ENCODE measurements at regions not wholly inside any gene's neighbourhood (a gene's known extent, or its start where the extent isn't known, plus 50 kb on each side); places are given as distances from the start of the nearest gene placed in this dataset.
"Not testable (repeated sequence)": the region's sequence is repeated elsewhere in the genome, so short reads cannot be mapped to it uniquely, and the experiment has no call there.

DNA sequence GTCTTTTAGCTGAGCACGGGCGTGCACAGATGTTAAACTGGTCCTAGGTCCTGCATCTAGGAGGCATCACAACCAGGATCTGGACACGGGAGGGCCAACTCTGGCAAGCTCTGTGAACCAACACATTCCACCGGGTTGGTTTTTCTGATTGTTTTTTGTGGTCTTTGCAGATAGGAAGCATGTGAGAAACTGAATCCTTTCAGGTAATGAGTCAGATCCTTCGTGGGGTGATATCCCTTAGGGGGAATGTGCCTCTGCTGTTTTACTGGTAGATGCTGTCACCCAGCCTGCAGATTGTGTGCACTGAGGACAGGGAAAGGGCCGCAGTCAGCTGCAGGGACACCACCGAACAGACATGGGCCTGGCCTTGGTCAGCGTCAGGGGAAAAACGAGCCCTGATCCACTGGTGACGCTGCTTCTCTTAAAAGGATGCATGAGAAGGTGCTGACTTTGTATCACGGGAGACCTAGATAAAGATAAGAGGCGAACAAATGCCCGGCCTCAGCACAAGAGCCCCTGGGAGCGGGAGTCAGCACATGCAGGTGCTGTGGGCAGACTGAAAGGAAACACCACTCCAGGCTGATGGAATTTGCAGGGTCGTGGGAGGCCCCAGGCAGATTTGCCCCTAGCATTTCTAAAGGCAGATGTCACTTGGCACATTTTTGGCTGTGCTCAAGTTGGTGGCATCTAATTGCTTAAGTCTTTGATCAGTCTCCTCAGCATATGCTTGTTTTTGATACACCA is 51.1 kb downstream of the DOP1B start:
- DNase-seq = no peak

DNA sequence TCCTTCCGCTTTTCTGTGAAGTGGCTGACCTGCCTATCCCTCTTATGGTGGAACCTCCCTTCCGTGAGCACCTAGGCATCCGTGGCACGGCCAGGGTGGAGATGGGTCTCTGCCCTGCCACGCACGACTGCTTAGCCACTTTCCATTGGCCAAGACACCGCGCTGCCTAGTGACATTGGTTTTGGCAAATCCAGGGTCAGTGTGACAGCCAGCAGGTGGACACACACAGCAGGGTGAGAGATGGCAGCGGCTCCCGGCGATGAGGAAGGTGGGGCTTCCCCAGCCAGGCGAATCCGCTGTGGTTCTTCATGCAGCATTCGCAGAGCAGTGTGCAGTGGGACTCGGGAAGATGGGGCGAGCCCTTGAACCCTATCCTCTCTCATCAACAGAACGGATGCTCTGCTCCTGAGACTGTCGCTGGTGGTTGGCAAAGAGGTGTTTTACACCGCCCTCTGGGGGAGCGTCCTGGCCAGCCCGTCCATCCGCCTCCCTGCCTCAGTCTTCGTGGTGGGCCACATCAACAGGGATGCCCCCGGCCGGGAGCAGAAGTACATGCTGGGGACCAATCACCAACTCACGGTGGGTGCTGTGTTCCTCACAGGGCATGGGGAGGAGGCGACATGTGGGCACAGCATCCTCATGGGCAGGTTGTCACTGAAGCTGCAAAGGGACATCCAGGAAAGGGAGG is 51.8 kb downstream of the DOP1B start:
- no peak for DNase-seq

DNA sequence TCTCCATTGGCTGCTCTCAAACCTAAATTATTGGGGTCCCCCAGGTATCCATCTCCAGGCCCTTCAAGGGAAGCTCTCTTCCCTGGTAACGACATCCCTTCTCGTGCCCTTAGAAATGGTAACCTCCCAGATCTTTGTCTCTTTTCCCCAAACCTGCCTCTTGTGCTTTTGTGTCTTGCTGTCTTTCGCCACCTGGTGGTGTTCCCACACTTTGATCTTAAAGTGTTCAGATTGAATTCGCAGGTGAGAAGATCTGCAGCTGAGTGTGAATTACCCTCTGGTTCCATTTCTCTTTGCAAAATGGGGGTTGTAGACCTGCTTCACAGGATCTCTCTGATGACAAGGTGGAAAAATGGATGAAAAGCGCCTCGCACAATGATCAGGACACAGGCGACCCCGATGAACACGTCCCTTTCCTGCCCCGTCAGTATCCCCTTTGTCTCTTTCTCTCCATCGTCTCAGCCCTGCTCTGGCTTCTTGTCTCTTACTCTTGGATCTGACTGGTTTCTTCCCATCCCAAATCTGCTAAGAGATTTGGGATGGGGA is 53.1 kb downstream of the DOP1B start:
- peak; percentile 46 to 54 for DNase-seq

DNA sequence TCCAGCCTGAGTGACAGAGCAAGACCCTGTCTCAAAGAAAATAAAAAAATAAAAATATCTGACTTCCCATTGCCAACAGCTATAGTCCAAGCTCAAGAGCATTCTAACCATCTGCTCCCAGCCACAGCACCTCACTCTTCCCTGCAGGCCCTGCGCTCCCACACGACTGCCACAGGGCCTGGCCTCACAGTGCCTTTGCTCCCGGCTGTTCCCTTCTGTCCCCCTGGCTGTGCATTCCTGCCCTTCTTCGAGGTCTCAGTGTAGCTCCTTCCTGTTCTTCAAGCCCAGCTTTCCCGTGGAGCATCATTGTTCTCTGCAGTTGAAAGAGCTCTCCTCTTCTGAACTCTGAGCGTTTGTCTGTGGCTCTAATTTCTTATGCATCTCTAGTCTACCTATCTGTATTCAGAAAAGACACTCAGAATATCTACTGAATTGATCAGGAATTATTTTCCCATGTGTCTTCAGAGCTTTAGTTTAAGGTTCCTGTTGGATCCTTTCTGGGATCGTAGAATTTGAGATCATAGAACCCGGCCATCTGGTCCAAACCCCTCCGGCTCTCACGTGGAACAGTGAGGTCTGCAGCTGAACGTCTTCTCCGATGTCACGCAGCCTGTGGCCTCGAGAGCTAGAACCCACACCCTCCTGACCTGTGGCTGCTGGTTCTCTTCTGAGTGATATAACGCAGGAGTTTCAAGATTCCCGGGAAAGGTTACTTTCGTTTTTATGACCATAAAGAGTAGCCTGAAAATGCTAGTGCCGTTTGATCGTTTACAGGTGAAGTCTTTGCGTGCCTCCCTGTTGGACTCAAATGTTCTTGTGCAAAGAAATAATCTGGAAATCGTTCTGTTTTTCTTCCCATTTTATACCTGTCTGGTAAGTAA is 54.4 kb downstream of the DOP1B start:
- DNase-seq = no peak

DNA sequence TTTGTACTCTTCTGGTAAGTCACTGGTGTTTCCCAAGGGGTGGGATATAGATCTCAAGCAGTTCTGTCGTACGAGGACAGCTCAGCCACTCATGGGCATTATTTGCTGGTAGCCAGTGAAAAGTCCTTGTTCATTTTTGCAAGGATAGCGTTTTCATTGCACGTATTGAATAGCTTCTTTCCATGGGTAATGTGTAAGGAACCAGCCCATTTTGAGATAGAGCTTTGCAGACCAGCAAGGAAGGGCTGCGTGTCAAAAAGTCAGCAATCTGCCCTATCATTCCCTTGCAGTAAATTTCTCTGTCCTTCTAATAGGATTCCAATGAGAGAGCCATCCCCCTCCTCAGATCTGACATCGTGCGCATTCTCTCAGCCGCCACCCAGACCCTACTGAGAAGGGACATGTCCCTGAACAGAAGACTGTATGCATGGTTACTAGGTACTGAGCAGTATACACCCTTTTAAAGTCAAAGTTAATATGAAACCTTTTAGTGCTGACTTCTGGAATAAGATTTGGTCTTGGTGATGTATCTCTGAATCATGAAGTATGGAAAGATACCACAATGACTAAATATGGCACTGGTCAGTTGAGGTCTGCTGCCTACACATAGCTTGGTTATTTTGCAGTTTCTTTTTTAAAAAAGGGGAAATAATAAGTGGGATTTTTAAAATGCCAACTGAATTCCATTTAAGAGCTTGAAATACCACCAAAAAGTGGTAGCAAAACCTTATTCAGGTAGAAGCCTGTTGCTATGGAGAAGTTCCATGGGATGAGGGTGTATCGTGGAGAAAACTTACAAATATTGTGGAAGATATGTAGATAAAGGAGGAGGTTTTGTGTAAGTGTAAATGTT is 55.3 kb downstream of the DOP1B start:
- no peak for DNase-seq

DNA sequence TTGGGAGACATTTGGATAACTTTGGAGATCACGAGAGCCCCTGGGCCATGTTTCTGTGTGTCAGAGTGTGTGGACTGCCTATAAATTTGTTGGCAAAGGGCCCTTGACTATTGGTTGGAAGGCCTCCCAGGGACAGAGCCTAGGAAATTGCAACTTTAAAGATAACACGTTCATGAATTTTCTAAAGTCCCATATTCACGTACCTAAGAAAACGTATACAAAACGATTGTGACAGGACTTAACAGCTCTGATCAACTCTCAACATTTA is 55.8 kb downstream of the DOP1B start:
- no peak for DNase-seq

DNA sequence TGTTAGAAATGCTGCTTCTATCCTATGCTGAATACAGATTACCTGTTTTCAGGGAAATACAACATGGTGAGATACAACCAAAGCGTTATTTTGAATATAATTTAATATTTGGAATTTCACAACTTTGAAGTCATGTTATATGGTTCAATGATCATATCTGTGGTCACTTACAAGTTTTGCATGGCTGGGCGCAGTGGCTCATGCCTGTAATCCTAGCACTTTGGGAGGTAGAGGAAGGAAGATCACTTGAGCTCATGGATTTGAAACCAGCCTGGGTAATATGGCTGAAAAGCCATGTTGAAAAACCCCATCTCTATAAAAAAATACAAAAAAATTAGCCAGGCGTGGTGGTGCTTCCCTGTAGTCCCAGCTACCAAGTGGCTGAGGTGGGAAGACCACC is 57.9 kb downstream of the DOP1B start:
- no peak for DNase-seq

DNA sequence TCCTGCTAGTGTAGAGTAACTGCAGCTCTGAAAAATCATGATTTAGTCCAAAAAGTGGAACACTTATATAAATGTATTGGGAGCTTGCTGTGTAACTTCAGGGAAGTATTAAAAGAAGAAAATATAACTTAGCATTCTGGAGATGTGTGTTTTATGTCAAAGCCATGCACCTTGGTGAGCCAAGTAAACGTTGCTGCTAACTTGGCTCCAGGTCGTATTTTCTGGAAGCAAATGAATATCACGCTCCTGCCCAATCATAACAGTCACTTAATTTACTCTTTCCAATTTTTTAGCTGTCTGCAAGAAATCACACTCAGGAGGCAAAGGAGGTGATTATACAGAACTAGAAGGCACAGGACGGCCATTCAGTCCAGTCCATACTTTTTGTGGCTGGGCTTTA is 61.1 kb downstream of the DOP1B start:
- DNase-seq = no peak

DNA sequence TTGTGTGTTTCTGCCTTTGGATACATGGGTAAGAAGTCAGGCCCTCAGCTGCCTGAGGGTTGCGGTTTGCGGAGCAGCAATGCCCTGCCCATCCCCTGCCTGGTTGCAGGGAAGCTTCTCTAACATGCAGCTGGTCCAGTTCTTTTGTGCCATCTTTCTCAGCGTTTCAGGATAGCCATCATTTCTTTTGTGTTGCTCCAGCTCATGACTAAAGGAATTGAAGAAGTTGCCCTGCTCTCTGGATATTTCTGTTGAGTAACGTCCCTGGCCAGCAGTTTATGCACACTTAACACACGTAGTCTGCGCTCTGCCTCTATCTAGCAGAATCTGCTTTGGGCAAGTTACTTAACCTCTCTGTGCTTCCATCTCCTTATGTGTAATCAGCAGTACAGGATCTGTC is 62.1 kb downstream of the DOP1B start:
- no peak for DNase-seq

DNA sequence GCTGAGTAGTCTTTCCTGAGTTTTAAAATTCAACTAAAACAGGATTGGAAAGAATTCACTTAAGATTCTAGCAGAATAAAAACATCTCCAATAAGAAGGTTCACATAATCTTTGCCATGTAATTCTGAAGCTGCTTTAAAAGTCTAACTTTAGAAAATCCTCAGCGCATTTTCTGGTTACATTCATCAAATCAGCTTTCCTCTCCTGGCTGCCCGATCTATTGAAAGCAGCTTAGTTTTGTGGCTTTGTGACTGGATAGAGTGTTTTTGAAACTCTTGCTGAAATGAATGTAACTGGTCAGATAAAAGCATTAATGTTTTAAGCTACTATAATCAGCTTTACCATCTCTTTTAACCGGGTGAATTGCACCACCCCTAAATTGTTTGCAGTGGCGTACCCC is 66.8 kb downstream of the DOP1B start:
- DNase-seq = no peak

DNA sequence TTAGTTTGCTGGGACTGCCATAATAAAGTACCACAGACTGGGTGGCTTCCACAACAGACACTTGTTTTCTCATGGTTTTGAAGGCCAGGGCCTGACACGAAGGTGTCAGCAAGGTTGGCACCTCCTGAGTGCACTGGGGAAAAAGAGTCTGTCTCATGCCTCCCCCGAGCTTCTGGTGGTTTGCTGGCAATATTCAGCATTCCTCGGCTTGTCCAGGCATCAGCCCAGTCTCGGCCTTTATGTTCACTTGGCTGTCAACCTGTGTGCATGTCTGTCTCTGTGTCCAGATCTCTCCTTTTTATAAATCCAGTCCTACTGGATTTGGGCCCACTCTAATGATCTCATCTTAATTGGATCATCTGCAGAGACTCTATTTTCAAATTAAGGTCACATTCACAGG is 72.6 kb downstream of the DOP1B start:
- no peak for DNase-seq

DNA sequence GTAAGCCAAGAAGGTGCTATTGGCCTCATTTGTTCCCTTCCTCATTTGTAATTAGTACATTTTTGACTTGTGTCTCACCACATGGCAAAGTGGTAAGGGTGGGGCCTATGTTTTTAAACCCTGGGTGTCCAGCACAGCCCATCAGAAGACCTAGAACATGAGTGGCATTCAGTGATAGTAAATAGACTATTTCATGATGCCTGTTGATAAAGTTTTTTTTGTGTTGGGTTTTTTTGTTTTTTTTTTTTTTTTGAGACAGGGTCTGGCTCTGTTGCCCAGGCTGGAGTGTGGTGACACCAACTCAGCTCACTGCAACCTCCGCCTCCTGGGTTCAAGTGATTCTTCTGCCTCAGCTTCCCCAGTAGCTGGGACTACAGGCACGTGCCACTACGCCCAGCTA is 74.8 kb downstream of the DOP1B start:
- DNase-seq = not testable (repeated sequence)

DNA sequence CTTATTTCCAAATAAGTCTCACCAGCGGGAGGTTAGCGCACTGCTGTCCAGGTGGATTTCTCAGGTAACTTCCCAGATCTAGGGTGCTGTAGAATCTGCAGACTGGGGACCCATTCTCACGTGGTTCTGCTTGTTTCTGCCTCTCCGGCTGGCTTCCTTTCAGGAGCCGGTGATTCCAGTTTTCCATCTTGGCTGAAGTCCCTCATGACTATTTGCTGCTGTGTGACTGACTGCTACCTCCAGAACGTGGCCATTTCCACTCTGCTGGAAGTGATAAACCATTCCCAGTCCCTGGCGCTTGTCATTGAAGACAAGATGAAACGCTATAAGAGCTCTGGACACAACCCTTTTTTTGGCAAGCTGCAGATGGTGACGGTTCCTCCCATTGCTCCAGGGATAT is 76.0 kb downstream of the DOP1B start:
- DNase-seq = no peak

DNA sequence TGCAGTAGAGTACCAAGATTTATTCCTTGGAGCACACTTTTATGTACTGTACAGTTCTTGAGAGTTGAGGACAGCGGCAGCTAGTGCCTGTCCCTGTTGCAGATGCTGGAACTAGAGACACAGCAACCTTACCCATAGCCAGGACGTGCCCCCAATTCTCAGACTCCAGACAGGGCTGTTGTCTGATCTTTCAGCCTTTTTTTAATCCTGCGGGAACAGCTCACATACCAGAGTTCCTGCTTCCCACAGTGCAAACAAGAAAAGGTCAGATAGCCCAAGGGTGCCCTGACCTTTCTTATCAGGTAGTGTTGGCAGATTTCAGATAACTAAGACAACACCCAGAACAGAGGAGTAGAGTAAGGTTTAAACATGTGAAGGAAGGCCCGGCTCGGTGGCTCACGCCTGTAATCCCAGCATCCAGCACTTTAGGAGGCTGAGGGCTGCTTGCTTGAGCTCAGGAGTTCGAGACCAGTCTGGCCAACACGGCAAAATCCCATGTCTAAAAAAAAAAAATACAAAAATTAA is 78.5 kb downstream of the DOP1B start:
- no peak for DNase-seq

DNA sequence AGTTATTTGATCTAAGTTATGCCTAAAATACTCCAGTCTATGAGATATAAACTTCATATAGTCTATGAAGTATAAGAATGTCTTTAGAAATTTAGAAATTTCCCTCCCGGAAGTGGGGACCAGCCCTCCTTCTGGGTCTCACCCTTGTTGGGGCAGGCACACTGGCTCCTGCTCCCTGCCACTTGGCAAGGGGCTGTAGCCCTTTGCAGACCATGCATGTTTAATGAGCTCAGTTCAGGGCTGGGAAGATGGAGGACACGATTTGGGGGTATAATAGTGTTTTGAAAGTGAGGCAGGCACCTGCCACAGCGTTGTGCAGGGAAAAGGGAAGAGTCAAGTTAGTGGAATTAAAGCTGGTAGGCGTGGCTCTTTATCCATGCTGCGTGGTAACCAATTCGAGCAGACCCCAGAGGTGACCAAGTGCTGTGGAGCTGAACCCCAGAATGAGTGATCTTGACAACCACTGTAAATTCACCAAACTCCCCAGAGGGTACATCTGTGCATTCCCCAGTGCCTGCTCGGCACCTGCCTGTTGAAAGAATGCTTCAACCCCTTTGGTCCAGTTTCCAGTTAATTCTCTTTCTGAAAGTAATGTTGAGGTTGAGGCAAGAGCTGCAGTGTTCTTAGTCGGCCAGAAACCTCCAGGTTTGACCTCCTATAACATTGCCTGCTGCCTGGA is 79.6 kb downstream of the DOP1B start:
- DNase-seq = no peak

DNA sequence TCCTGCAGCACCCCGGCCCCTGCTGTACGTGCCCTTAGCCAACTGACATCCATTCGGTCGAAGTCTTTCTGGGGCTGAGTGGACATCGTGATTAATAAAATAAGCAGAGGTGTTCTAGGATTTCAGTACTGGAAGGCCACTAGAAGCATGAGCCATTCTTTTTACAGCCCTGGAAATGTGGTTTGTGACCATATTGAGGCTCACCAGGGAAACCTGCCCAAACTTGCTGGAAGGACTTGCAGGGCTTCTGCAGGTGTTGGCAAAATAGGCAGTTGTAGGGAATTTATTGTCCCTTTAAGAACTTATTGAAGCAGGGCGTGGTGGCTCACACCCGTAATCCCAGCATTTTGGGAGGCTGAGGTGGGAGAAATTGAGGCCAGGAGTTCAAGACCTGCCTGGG is 80.8 kb downstream of the DOP1B start:
- DNase-seq = no peak

DNA sequence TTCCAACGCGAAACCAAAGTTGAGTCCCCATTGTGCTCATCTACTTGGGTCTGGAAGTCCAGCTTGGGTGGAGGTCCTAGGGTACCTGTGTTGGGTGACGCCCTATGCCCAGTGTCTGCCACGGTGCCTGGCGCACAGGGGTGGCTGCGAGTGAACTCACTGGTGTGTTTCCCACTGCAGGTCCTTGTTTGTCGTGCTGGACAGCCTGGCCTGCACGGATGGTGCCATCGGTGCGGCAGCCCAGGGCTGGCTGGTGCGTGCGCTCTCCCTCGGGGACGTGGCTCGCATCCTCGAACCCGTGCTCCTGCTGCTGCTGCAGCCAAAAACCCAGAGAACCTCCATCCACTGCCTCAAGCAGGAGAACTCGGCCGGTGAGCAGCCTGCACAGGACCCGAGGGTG is 80.4 kb upstream of the MORC3 start:
- no peak for DNase-seq

DNA sequence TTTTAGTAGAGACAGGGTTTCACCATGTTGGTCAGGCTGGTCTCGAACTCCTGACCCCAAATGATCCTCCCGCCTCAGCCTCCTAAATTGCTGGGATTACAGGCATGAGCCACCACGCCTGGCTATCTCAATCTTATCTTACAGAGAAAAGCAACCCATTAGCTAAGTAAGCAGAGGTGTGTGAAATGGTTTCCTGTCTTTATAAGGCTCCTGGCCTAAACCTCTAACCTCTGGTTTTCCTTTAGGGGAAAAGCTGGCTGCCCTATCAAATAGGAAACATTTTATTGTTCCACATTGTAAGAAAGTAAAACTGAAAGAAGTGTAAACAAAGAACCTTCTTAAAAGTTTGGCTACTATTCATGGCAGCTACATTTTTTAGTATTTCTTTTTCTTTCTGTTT is 78.3 kb upstream of the MORC3 start:
- no peak for DNase-seq

DNA sequence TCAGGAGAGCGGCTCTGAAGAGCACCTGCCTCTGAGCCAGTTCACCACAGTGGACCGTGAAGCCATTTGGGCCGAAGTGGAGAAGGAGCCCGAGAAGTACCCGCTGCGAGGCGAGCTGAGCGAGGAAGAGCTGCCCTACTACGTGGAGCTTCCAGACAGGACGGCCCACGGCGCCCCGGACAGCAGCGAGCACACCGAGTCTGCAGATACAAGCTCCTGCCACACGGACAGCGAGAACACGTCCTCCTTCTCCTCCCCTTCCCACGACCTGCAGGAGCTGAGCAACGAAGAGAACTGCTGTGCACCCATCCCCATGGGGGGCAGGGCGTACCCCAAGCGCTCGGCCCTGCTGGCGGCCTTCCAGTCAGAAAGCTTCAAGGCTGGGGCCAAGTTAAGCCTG is 74.9 kb upstream of the MORC3 start:
- DNase-seq = no peak

DNA sequence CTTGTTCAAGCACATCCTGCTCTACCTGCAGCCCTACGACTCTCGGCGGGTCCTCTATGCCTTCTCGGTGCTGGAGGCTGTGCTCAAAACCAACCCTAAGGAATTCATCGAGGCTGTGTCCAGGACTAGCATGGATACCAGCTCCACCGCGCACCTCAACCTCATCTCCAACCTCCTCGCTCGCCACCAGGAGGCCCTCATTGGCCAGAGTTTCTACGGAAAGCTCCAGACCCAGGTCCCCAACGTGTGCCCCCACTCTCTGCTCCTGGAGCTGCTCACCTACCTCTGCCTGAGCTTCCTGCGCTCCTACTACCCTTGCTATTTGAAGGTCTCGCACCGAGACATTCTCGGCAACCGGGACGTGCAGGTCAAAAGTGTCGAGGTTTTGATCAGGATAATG is 74.3 kb upstream of the MORC3 start:
- DNase-seq = no peak

DNA sequence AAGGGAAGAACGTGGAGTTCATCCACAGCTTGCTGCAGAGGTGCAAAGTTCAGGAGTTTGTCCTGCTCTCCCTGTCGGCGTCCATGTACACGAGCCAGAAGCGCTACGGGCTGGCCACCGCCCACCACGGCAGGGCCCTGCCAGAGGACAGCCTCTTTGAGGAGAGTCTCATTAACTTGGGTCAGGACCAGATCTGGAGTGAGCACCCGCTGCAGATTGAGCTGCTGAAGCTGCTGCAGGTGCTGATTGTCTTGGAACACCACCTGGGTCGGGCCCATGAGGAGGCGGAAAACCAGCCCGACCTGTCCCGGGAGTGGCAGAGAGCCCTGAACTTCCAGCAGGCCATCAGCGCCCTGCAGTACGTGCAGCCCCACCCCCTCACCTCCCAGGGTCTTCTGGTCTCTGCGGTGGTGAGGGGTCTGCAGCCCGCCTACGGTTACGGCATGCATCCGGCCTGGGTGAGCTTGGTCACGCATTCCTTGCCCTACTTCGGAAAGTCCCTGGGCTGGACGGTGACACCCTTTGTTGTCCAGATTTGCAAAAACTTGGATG is 73.8 kb upstream of the MORC3 start:
- DNase-seq = no peak

All from AML-193 (cell line).